ENCODE measurements at regions not wholly inside any gene's neighbourhood (a gene's known extent, or its start where the extent isn't known, plus 50 kb on each side); places are given as distances from the start of the nearest gene placed in this dataset.

DNA sequence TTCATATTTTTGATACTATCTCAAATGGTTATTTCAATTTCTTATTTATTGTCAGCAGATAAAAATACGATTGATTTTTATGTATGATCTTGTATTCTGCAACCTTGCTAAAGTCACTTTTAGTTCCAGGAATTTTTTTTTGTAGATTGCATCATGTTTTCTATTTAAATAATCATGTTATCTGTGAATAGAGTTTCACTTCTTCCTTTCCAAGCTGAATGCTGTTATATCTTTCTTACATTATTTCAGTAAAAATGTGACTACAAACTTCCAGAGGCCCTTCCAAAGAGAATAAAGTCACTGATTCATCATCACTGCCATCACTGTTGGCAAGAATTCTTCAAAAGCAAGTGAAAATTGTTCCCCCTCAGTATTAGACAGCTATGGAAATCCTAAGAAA, 104.7 kb upstream of the RAP1B start:
- DNase-seq (ENCODE audit: extremely low spot score), result no peak
- 72% methylated on average over 1 of the region's 1 CpG for WGBS
- H3K27me3 ChIP-seq, result no peaks in the 10 kb centered on the region
- TF ChIP-seq POLR2A (IDR thresholded peaks at IDR 0.05; ENCODE audit: low read depth), result no peak
- no peak for TF ChIP-seq POLR2AphosphoS5 (IDR thresholded peaks at IDR 0.05)
- no peak for TF ChIP-seq EP300 (IDR thresholded peaks at IDR 0.05)
- no peak overlapping the region for H3K4me3 ChIP-seq
- no peaks in the 10 kb centered on the region for H3K36me3 ChIP-seq
- no peak overlapping the region for H3K27ac ChIP-seq (replicated peaks in 1 of 4)
- H3K4me1 ChIP-seq, result no peaks in the 10 kb centered on the region
- intact Hi-C loops (cut with DNase I), result no loop called here
- no peaks in the 10 kb centered on the region for H3K9me3 ChIP-seq

DNA sequence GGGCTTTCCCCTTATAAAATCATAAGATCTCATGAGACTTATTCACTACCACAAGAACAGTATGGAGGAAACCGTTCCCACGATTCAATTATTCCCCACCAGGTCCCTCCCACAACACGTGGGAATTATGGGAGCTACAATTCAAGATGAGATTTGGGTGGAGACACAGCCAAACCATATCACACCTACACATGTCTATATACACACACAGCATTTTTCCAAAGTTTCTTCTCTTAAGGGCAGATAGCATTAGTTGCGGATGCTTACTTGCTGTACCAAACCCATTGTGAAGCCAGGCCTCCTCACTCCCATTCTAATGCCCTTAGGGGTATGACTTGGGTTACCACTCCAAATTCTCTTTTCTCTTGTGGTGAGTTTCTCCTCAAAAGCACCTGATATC, 104.1 kb upstream of the RAP1B start:
- H3K4me1 ChIP-seq, result no peaks in the 10 kb centered on the region
- WGBS, result 93% methylated on average over 4 of the region's 4 CpGs
- DNase-seq (ENCODE audit: extremely low spot score), result no peak
- H3K4me3 ChIP-seq, result no peak overlapping the region
- intact Hi-C loops (cut with DNase I), result no loop called here
- TF ChIP-seq POLR2A (IDR thresholded peaks at IDR 0.05; ENCODE audit: low read depth) (no peak), POLR2AphosphoS5 (IDR thresholded peaks at IDR 0.05) (no peak), EP300 (IDR thresholded peaks at IDR 0.05) (no peak)
- TF ChIP-seq, protein P1, sequence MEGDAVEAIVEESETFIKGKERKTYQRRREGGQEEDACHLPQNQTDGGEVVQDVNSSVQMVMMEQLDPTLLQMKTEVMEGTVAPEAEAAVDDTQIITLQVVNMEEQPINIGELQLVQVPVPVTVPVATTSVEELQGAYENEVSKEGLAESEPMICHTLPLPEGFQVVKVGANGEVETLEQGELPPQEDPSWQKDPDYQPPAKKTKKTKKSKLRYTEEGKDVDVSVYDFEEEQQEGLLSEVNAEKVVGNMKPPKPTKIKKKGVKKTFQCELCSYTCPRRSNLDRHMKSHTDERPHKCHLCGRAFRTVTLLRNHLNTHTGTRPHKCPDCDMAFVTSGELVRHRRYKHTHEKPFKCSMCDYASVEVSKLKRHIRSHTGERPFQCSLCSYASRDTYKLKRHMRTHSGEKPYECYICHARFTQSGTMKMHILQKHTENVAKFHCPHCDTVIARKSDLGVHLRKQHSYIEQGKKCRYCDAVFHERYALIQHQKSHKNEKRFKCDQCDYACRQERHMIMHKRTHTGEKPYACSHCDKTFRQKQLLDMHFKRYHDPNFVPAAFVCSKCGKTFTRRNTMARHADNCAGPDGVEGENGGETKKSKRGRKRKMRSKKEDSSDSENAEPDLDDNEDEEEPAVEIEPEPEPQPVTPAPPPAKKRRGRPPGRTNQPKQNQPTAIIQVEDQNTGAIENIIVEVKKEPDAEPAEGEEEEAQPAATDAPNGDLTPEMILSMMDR (IDR thresholded peaks at IDR 0.05), result no peak
- no peaks in the 10 kb centered on the region for H3K9me3 ChIP-seq
- no peak overlapping the region for H3K27ac ChIP-seq (replicated peaks in 1 of 4)
- no peaks in the 10 kb centered on the region for H3K36me3 ChIP-seq
- no peaks in the 10 kb centered on the region for H3K27me3 ChIP-seq

DNA sequence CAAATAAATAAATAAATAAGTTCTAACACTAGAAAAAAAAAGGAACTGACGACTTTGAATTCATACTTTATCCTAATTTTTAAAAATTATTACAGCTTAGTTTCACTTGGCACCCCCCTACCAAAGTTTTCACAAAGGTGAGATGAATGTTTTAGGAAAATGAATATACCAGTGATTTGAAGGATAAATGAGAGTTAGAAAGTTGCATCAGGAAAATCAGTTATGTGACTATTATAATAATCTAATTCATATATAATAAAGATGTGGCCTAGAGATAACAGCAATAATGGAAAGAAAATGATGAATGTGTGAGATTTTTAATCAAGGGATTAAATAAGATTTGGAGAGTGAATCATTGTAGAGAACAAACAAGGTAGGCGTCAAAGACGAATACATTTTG, 103.0 kb upstream of the RAP1B start:
- no peak for DNase-seq (ENCODE audit: extremely low spot score)
- intact Hi-C loops (cut with DNase I), result no loop called here
- H3K27me3 ChIP-seq, result no peaks in the 10 kb centered on the region
- H3K4me3 ChIP-seq, result no peak overlapping the region
- WGBS, result 96% methylated on average over 3 of the region's 3 CpGs
- no peaks in the 10 kb centered on the region for H3K9me3 ChIP-seq
- TF ChIP-seq POLR2AphosphoS5 (IDR thresholded peaks at IDR 0.05) (no peak), POLR2A (IDR thresholded peaks at IDR 0.05; ENCODE audit: low read depth) (no peak), EP300 (IDR thresholded peaks at IDR 0.05) (no peak)
- TF ChIP-seq, protein P1 (IDR thresholded peaks at IDR 0.05), result no peak
- no peaks in the 10 kb centered on the region for H3K4me1 ChIP-seq
- no peak overlapping the region for H3K27ac ChIP-seq (replicated peaks in 1 of 4)
- no peaks in the 10 kb centered on the region for H3K36me3 ChIP-seq

DNA sequence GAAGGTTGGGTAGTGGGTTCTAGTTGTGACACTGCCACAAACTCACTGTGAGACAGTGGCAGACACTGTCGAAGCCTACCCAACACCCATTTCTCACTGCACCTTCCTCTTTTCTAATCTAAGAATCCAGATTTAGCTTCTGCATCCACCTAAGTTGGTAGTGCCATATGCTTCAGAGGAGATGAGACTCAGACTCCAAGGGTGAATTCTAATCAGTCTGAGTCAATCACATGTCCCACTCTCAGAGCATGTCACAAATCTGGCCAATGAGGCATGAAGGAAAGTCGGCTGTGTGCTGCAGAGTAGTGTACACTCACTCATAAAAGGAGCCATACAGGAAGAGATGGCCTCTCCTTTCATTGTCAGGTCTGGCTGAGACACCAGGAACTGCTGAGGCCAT, 102.1 kb upstream of the RAP1B start:
- intact Hi-C loops (cut with DNase I), result no loop called here
- H3K9me3 ChIP-seq, result no peaks in the 10 kb centered on the region
- 93% methylated on average over 2 of the region's 2 CpGs for WGBS
- no peak overlapping the region for H3K27ac ChIP-seq (replicated peaks in 1 of 4)
- H3K4me3 ChIP-seq, result no peak overlapping the region
- H3K36me3 ChIP-seq, result no peaks in the 10 kb centered on the region
- H3K4me1 ChIP-seq, result no peaks in the 10 kb centered on the region
- H3K27me3 ChIP-seq, result no peaks in the 10 kb centered on the region
- no peak for DNase-seq (ENCODE audit: extremely low spot score)
- TF ChIP-seq POLR2AphosphoS5 (IDR thresholded peaks at IDR 0.05) (no peak), POLR2A (IDR thresholded peaks at IDR 0.05; ENCODE audit: low read depth) (no peak), EP300 (IDR thresholded peaks at IDR 0.05) (no peak)
- TF ChIP-seq, protein P1 (IDR thresholded peaks at IDR 0.05), result no peak

DNA sequence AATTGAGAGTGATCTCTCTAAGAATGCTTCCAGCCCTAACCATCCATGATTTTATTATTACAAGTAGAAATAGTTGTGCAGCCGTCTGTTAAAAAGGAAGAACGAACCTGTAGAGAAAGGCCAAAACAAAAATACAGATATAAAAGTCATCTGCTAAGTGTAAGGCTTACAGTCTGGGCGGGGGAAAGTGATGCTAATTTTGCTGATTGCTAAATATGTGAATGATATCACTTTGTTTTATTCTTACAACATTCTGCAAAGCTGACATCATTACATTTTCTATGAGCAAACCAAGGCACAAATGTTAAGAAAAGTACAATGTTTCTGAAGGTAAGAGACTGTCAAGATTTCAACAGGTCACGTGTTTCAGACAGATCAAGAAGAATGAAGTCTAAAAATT, 101.5 kb upstream of the RAP1B start:
- Histone ChIP-seq H3K4me3 (no peak overlapping the region), H3K9me3 (no peaks in the 10 kb centered on the region), H3K27me3 (no peaks in the 10 kb centered on the region), H3K36me3 (no peaks in the 10 kb centered on the region), H3K27ac (replicated peaks in 1 of 4) (no peak overlapping the region), H3K4me1 (no peaks in the 10 kb centered on the region)
- TF ChIP-seq POLR2AphosphoS5 (IDR thresholded peaks at IDR 0.05) (no peak), EP300 (IDR thresholded peaks at IDR 0.05) (no peak)
- DNase-seq (ENCODE audit: extremely low spot score), result no peak
- intact Hi-C loops (cut with DNase I), result no loop called here
- 89% methylated on average over 4 of the region's 4 CpGs for WGBS

DNA sequence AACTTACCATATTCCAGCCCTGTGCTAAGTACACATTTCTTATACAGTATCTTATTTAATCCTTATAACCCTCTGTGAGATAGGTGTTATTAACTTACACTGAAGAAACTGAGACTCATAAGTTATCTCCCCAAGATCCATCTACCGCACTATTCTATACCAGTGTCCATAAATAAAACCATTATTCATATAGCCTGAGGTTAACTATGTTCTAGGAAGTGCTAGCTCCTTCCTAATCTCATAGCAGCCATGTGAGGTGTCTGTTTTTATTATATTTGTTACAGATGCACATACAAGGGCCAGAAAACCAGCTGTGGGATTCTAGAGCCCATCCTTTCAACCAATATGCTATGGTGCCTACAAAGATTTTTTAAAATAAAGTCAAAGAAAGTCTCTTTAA, 100.3 kb upstream of the RAP1B start:
- no peak overlapping the region for H3K27ac ChIP-seq (replicated peaks in 1 of 4)
- DNase-seq (ENCODE audit: extremely low spot score), result no peak
- H3K36me3 ChIP-seq, result no peaks in the 10 kb centered on the region
- H3K9me3 ChIP-seq, result no peaks in the 10 kb centered on the region
- no peaks in the 10 kb centered on the region for H3K4me1 ChIP-seq
- no peak overlapping the region for H3K4me3 ChIP-seq
- no peaks in the 10 kb centered on the region for H3K27me3 ChIP-seq
- WGBS, result 100% methylated on average over 1 of the region's 1 CpG
- TF ChIP-seq POLR2AphosphoS5 (IDR thresholded peaks at IDR 0.05), result no peak
- no peak for TF ChIP-seq POLR2A (IDR thresholded peaks at IDR 0.05; ENCODE audit: low read depth)
- TF ChIP-seq EP300 (IDR thresholded peaks at IDR 0.05), result no peak
- TF ChIP-seq, protein P1 (IDR thresholded peaks at IDR 0.05), result no peak
- intact Hi-C loops (cut with DNase I), result no loop called here
